ENCODE measurements at regions not wholly inside any gene's neighbourhood (a gene's known extent, or its start where the extent isn't known, plus 50 kb on each side); places are given as distances from the start of the nearest gene placed in this dataset.

GRCh38 chr13:87894059-87894458, 222.9 kb downstream of the SLITRK5 start:
- Histone ChIP-seq H3K36me3 (no peaks in the 10 kb centered on the region), H3K4me1 (no peaks in the 10 kb centered on the region), H3K9me3 (no peaks in the 10 kb centered on the region), H3K27ac (no peak overlapping the region), H3K4me3 (no peak overlapping the region), H3K27me3 (no peaks in the 10 kb centered on the region)
- no peak for ATAC-seq
- 60 to 100% methylated on average over 1 of the region's 2 CpGs for WGBS, 2 donors (ENCODE audit: low coverage in 1 of 2)
- TF ChIP-seq EP300 (IDR thresholded peaks at IDR 0.05) (no peak), CTCF (IDR thresholded peaks at IDR 0.05) (no peak), POLR2AphosphoS5 (IDR thresholded peaks at IDR 0.05) (no peak), POLR2A (IDR thresholded peaks at IDR 0.05) (no peak)

GRCh38 chr13:87903553-87903952, 232.4 kb downstream of the SLITRK5 start:
- TF ChIP-seq POLR2AphosphoS5 (IDR thresholded peaks at IDR 0.05) (no peak), POLR2A (IDR thresholded peaks at IDR 0.05) (no peak), CTCF (IDR thresholded peaks at IDR 0.05) (no peak), EP300 (IDR thresholded peaks at IDR 0.05) (no peak)
- Histone ChIP-seq H3K36me3 (no peaks in the 10 kb centered on the region), H3K27ac (no peak overlapping the region), H3K9me3 (no peaks in the 10 kb centered on the region), H3K4me1 (no peaks in the 10 kb centered on the region), H3K27me3 (no peaks in the 10 kb centered on the region), H3K4me3 (no peak overlapping the region)
- ATAC-seq, result no peak

GRCh38 chr13:87906411-87906810, 235.2 kb downstream of the SLITRK5 start:
- ATAC-seq, result no peak
- Histone ChIP-seq H3K27ac (no peak overlapping the region), H3K4me3 (no peak overlapping the region), H3K9me3 (no peaks in the 10 kb centered on the region), H3K4me1 (no peaks in the 10 kb centered on the region), H3K27me3 (no peaks in the 10 kb centered on the region), H3K36me3 (no peaks in the 10 kb centered on the region)
- TF ChIP-seq POLR2AphosphoS5 (IDR thresholded peaks at IDR 0.05) (no peak), EP300 (IDR thresholded peaks at IDR 0.05) (no peak), POLR2A (IDR thresholded peaks at IDR 0.05) (no peak), CTCF (IDR thresholded peaks at IDR 0.05) (no peak)
- WGBS, 2 donors (ENCODE audit: low coverage in 1 of 2), result 43 to 54% methylated on average over 3 of the region's 3 CpGs

DNA sequence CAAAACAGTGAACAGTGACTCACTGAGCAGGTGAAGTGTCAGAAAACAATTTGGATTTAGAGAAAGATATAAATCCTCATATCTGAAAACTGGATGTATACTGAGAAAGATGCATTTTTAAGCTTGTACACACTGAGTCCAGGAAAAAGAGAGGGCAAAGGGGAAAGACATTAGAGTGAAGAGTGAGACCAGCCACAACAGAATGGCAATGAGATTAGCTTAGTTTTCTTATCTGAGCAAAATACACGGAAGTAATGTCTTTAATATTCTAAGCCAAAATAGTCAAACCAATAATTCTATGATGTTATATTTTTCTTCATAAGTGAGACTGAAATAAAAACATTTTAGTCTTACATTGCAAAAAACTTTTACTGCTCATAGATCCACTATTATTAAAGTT, 236.0 kb downstream of the SLITRK5 start:
- TF ChIP-seq EP300 (IDR thresholded peaks at IDR 0.05), result no peak
- TF ChIP-seq POLR2AphosphoS5 (IDR thresholded peaks at IDR 0.05), result no peak
- no peak for TF ChIP-seq POLR2A (IDR thresholded peaks at IDR 0.05)
- no peak for TF ChIP-seq CTCF (IDR thresholded peaks at IDR 0.05)
- Histone ChIP-seq H3K4me3 (no peak overlapping the region), H3K27ac (no peak overlapping the region), H3K4me1 (no peaks in the 10 kb centered on the region), H3K36me3 (no peaks in the 10 kb centered on the region), H3K27me3 (no peaks in the 10 kb centered on the region), H3K9me3 (no peaks in the 10 kb centered on the region)
- WGBS, 2 donors (ENCODE audit: low coverage in 1 of 2), result 54 to 63% methylated on average over 1 of the region's 1 CpG
- ATAC-seq, result no peak

DNA sequence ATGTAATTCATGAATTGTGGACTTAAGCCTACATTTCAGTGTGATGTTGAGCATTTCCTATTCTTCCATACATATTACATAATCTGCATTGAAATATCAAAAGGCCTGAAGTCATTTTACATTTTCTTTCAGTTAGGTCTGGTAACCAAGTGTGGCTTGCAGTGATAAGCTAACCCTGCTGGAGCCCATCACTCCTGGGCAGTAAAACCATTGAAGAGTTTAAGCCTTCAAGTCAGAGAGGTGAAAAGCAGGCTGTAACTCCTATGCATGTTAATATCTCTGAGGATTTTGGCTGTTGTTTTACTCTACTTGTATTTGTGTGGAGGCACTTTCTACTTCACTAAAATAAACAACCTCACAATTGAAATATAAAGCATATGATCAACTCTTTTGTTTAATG, 248.8 kb downstream of the SLITRK5 start:
- H3K4me3 ChIP-seq, result no peak overlapping the region
- H3K36me3 ChIP-seq, result no peaks in the 10 kb centered on the region
- no peak for TF ChIP-seq POLR2AphosphoS5 (IDR thresholded peaks at IDR 0.05)
- no peak for TF ChIP-seq EP300 (IDR thresholded peaks at IDR 0.05)
- no peak for TF ChIP-seq CTCF (IDR thresholded peaks at IDR 0.05)
- TF ChIP-seq POLR2A (IDR thresholded peaks at IDR 0.05), result no peak
- H3K27me3 ChIP-seq, result no peaks in the 10 kb centered on the region
- no peaks in the 10 kb centered on the region for H3K4me1 ChIP-seq
- ATAC-seq, result no peak
- no peak overlapping the region for H3K27ac ChIP-seq
- no peaks in the 10 kb centered on the region for H3K9me3 ChIP-seq

Measured in gastroesophageal sphincter (tissue), 4 donors.